HFF-Myc (cell line): ENCODE measurements at regions not wholly inside any gene's neighbourhood (a gene's known extent, or its start where the extent isn't known, plus 50 kb on each side); places are given as distances from the start of the nearest gene placed in this dataset.
"Not testable (repeated sequence)": the region's sequence is repeated elsewhere in the genome, so short reads cannot be mapped to it uniquely, and the experiment has no call there.

Source experiments
- DNase-seq: peaks from one replicate; pipeline ENCODE4 v3.0.0-alpha.2; 2011; ENCODE audit warnings: low read depth; ENCODE audit errors: extremely low read depth
- H3K4me3 ChIP-seq: replicated peaks from 2 replicates; pipeline ENCODE4 v1.5.1; 2011; ENCODE audit warnings: low read depth, mild to moderate bottlenecking, control low read depth, low read length
- TF ChIP-seq, protein P1 (sequence below): IDR thresholded peaks from 2 replicates; pipeline ENCODE4 v1.5.1; 2012; ENCODE audit warnings: mild to moderate bottlenecking, low read depth, low read length, control low read depth; ENCODE audit errors: missing control alignments

DNA sequence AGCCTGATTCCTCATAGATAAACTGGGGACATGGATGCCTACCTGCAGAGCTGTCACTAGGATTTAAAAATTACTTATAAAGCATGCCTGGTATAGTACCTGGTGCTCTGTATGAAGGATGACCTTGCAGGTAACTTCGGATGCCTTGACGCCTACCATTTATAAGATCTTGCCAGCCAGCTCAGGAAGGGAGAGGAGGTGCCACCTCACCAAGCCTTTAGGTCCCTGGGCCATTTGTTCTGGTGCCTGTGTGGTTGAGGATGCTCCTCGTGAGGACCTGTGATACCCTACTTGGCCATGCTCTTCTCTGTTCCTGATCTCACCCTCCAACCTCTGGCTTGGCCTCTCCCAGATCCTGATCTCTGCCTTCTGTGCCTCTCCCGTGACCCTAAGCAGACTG lies 85.2 kb downstream of the FDX1 start:
- TF ChIP-seq, protein P1, sequence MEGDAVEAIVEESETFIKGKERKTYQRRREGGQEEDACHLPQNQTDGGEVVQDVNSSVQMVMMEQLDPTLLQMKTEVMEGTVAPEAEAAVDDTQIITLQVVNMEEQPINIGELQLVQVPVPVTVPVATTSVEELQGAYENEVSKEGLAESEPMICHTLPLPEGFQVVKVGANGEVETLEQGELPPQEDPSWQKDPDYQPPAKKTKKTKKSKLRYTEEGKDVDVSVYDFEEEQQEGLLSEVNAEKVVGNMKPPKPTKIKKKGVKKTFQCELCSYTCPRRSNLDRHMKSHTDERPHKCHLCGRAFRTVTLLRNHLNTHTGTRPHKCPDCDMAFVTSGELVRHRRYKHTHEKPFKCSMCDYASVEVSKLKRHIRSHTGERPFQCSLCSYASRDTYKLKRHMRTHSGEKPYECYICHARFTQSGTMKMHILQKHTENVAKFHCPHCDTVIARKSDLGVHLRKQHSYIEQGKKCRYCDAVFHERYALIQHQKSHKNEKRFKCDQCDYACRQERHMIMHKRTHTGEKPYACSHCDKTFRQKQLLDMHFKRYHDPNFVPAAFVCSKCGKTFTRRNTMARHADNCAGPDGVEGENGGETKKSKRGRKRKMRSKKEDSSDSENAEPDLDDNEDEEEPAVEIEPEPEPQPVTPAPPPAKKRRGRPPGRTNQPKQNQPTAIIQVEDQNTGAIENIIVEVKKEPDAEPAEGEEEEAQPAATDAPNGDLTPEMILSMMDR = no peak
- no peak overlapping the region for H3K4me3 ChIP-seq
- DNase-seq = no peak

DNA sequence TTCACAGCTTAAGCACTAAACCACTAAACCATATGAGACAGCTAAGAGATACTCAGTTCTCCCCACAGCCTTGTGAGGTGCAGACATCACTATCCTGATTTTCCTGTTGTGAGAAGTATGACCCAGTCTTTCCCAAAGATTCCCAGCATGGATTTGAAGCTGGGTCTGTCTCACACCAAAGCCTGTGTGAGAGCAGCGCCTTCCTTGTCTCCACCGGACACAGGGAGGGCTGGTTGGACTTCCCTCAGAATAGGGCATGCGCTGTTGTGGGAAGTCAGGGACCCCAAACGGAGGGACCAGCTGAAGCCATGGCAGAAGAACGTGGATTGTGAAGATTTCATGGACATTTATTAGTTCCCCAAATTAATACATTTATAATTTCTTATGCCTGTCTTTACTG lies 87.6 kb downstream of the FDX1 start:
- not testable (repeated sequence) for H3K4me3 ChIP-seq, DNase-seq

DNA sequence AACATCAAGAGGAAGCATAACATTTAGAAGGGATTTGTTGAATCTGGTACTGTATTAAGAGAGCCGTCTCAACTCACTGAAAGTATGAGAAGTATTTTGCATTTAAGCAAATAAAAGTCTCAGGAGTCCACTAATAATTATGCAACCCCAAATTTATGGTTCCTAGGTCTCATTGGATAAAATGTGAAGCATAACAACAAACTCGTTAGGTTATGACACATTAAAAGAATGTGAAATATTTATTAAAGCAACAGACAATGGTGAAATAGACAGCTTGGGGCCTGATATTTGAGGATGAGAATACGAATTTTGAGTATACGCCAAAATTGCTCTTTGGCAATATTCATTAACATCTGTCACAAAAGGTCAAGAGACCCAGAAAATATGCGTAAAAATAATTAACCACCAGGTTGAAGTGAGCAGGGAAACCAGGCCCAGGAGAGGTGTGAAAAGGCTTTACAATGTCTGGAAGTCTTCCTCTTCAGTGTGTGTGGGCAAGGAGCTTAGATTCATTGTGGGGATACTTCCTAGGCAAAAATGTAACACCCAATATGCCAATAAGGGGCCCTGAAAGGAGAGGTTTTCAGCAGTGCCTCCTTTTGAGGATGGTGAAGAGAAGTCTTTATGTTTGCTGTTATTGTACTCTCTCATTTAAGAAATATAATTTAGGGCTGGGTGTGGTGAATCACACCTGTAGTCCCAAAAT lies 89.2 kb downstream of the FDX1 start:
- H3K4me3 ChIP-seq = no peak overlapping the region
- no peak for DNase-seq
- TF ChIP-seq, protein P1 = no peak

DNA sequence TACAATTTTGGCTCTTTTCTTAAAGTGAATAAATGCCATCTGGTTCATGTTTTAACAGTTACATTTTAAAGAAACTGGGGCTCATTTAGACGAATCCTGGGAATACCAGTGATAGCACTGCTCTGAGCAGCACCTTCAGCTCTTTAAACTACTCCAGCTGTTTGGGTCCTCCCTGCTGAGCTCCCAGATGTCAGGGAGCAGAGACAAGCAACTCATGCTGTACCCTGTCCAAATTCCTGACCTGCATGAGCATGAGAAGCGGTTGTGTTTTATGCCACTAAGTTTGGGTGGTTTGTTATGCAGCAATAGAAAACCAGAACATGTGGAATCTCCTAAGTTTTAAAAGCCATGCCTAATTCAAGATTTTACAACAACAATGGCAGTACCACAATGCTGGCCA lies 90.0 kb downstream of the FDX1 start:
- no peak overlapping the region for H3K4me3 ChIP-seq
- no peak for DNase-seq
- TF ChIP-seq, protein P1 = no peak

DNA sequence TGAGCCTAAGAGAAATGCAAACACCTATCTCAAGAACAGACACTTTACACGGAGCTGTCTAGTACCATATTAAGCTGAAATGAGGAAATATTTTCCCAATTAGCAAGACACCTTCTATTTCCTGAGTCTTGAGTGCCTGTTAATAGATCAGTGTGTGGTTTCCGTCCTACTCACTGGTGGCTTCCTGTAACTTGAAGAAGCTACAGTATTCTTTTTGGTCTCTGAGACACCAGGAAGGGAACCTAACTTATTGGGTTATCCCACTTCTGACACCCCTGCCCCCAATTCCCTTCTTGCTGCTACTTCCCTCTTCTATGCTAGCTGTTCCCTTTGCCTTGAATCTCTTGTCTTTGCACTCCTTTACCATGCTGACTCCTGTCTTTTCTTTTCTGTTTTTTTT lies 92.7 kb downstream of the FDX1 start:
- no peak for DNase-seq
- no peak overlapping the region for H3K4me3 ChIP-seq
- TF ChIP-seq, protein P1 = no peak

DNA sequence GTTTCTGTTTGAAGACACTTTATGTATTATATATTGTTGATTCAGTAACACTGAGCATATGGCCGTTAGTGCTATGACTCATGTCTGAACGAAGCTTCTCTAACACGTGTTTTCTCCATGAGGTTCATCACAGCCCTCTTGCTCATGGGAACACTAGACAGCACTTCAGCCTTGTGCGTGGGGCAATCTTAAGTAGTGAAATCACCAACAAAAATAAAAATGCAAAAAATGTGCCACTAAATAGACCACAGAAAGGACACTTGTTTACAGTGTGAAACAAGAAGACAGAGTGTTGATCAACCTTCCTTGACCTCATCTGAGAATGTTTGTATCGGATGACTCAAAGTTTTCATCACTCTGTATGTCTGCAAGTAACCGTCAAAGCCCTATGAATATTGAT lies 94.5 kb downstream of the FDX1 start:
- DNase-seq = peak; percentile 67
- H3K4me3 ChIP-seq = no peak overlapping the region
- TF ChIP-seq, protein P1 = no peak

DNA sequence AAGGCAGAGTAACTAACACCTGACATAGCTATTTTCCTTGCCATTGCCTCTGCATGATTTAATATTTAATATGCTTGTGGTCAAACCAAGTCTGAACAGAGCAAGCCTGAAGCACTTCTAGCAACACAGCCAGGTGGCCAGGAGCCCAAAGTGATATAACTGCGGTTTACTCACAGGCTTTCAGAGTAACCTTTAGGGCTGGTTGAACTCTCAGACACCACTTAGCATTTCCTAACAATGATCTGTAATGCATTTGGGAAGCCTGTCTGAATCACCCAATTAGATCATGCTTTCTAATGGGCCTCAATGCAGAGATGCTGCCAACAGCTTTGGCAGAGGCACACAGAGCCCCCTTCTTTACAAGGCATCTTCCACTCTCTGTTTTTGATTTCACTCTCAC lies 96.1 kb downstream of the FDX1 start:
- H3K4me3 ChIP-seq = no peak overlapping the region
- TF ChIP-seq, protein P1 = no peak
- DNase-seq = peak; percentile 59
